Hematopoietic multipotent progenitor cell treated with erythropoietin and hydrocortisone succinate and interleukin-3 and kit ligand, for 8 days (in vitro differentiated cells): ENCODE measurements at regions not wholly inside any gene's neighbourhood (a gene's known extent, or its start where the extent isn't known, plus 50 kb on each side); places are given as distances from the start of the nearest gene placed in this dataset.
"Not testable (repeated sequence)": the region's sequence is repeated elsewhere in the genome, so short reads cannot be mapped to it uniquely, and the experiment has no call there.

Source experiments
- DNase-seq: peaks from one replicate; pipeline ENCODE4 v3.0.0-alpha.2; 2015

- DNase-seq: peak; percentile 97
Observed at GRCh38 chr2:8544786-8545694, 136.8 kb upstream of the ID2 start.

- DNase-seq: no peak
Observed at GRCh38 chr2:8545695-8546611, 135.9 kb upstream of the ID2 start.

- DNase-seq: no peak
Observed at GRCh38 chr2:8546612-8547283, 135.1 kb upstream of the ID2 start.

- no peak for DNase-seq
Observed at GRCh38 chr2:8547284-8548064, 134.4 kb upstream of the ID2 start.

- DNase-seq: no peak
Observed at GRCh38 chr2:8548065-8548618, 133.7 kb upstream of the ID2 start.

- DNase-seq: no peak
Observed at GRCh38 chr2:8548619-8549150, 133.2 kb upstream of the ID2 start.

- no peak for DNase-seq
Observed at GRCh38 chr2:8549273-8549922, 132.5 kb upstream of the ID2 start.

- DNase-seq: no peak
Observed at GRCh38 chr2:8549942-8550341, 131.9 kb upstream of the ID2 start.

GRCh38 chr2:8550481-8550880 lies 131.4 kb upstream of the ID2 start:
- no peak for DNase-seq

GRCh38 chr2:8550937-8551621 lies 130.8 kb upstream of the ID2 start:
- no peak for DNase-seq

- DNase-seq: no peak
Observed at GRCh38 chr2:8551622-8552074, 130.2 kb upstream of the ID2 start.

GRCh38 chr2:8552293-8552801 lies 129.5 kb upstream of the ID2 start:
- no peak for DNase-seq

GRCh38 chr2:8553643-8554042 lies 128.2 kb upstream of the ID2 start:
- no peak for DNase-seq

- DNase-seq: no peak
Observed at GRCh38 chr2:8554296-8554806, 127.5 kb upstream of the ID2 start.

- DNase-seq: no peak
Observed at GRCh38 chr2:8555543-8555942, 126.3 kb upstream of the ID2 start.

- no peak for DNase-seq
Observed at GRCh38 chr2:8558096-8558495, 123.8 kb upstream of the ID2 start.

GRCh38 chr2:8558956-8559355 lies 122.9 kb upstream of the ID2 start:
- no peak for DNase-seq

GRCh38 chr2:8559805-8560204 lies 122.1 kb upstream of the ID2 start:
- no peak for DNase-seq

- DNase-seq: not testable (repeated sequence)
Observed at GRCh38 chr2:8561692-8562091, 120.2 kb upstream of the ID2 start.
